RPMI7951 (cell line): ENCODE measurements at regions not wholly inside any gene's neighbourhood (a gene's known extent, or its start where the extent isn't known, plus 50 kb on each side); places are given as distances from the start of the nearest gene placed in this dataset.
"Not testable (repeated sequence)": the region's sequence is repeated elsewhere in the genome, so short reads cannot be mapped to it uniquely, and the experiment has no call there.

Source experiments
- DNase-seq: peaks from one replicate; pipeline ENCODE4 v3.0.0-alpha.2; 2012; ENCODE audit warnings: low read depth

DNA sequence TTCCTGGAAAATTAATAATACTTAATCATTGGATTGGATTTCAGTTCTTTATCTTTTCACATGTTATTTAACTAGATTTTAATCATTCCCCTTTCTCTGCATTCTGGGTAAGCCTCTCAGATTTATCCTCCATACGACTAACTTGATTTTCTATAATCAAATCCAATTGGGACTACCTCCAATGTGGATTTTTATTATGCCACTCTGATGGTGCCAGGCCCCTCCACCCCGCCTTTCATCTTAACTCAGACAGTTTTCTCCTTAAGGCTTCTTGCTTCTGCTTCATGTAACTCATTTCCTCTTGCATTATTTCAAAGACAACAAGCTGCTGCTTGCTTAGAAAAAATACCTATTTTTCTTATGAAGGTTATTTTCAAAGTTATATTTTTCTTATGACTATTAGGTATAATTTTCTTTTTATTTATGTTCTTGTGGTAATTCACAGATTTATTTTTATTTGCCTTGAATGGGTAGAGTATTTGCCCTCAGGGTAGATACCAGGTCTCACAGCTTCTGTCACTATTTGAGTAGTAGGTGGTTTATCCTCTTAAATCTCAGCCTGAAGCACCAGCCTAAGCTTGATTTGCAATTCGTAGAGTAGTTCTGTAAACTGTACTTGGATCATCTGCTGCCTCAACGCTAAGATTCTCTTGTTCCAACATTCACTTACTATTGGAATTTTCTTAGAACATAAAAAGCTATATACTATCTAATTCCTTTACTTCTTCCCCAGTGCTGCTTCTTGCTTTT, 659.0 kb upstream of the ARRDC3 start:
- DNase-seq = no peak

DNA sequence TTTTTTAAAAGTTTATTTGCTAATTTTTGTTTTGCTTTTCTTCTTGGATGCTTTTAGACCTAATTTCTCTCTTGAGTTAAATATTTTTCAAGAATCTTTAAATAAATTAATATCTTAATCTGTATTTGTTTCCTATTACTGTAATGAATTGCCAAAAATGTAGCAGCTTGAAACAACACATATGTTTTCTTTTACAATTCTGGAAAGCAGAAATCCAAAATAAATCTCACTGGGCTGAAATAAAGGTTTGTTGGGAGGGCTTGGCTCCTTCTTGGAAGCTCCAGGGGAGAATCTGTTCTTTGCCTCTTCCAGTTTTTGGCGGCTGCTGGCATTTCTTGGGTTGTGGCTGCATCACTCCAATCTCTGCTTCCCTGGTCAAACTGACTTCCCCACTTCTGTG, 658.1 kb upstream of the ARRDC3 start:
- DNase-seq = no peak

DNA sequence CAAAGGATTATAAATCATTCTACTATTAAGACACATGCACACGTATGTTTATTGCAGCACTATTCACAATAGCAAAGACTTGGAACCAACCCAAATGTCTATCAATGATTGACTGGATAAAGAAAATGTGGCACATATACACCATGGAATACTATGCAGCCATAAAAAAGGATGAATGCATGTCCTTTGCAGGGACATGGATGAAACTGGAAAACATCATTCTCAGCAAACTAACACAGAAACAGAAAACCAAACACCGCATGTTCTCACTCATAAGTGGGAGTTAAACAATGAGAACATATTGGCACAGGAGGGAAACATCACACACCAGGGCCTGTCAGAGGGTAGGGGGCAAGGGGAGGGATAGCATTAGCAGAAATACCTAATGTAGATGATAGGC, 646.7 kb upstream of the ARRDC3 start:
- DNase-seq = not testable (repeated sequence)

DNA sequence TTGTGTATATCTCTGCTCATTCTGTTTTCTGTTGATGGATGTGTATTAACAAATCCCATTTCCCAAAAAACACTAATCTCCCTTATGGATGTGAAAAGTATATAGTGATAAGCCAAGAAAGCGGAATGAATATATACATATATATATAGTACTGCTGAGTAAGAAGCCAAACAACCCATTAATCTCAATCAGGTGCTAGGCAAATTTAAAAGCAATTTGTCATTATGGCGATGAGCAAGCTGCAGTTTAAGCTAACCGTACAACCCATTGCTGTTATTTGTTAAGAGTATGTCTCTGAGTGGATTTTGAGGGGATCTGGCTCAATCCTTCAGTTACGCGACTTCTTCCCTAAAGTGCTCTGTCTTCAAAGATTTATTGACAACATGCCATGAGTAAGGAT, 640.4 kb upstream of the ARRDC3 start:
- DNase-seq = no peak

DNA sequence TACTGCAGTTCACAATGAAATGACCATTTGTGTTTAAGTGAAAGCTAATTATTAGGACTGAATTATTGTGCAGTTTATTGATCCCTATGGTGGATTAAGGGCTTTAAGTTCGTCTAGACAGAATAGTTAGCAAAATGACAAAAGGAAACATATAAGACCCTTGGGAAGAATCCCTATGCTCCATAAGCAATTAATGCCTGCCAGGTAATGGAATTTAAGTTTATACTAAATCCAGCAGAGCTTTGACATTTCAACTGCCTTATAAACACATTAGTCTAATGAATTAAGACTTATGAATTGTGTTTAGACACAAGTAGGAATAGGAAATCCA, 640.0 kb upstream of the ARRDC3 start:
- DNase-seq = no peak

DNA sequence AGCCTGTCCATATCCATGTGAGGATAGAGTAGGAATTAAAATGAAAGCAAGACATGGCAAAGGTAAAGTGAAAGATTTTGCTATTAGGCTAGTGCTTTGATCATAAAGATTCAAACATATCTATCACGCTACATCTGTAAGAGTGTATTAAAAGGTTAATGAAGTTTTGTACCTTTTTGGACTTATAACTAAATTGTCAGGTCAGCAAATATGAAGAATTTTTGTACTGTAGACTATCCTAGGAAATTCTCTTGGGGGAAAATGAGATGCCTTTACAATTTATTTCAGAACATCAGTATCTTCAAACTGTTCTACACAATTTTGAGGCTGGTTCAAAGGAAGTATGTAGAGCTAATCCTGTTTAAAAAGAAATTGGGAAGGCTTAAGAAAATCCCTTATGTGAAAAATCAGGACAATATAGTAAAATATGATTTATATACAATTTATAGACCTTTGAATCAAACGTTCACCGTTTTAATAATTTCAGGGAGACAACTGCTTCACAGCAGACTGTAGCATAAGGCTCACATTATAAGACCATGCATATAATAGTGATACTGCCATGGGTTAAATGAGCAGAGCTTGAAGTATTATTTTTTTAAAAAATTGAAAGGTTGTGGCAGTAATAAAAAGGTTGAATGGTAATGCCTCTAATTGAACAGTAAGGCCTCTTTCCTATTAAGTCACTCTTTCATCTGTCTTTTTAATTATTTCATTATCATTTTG, 639.5 kb upstream of the ARRDC3 start:
- no peak for DNase-seq

DNA sequence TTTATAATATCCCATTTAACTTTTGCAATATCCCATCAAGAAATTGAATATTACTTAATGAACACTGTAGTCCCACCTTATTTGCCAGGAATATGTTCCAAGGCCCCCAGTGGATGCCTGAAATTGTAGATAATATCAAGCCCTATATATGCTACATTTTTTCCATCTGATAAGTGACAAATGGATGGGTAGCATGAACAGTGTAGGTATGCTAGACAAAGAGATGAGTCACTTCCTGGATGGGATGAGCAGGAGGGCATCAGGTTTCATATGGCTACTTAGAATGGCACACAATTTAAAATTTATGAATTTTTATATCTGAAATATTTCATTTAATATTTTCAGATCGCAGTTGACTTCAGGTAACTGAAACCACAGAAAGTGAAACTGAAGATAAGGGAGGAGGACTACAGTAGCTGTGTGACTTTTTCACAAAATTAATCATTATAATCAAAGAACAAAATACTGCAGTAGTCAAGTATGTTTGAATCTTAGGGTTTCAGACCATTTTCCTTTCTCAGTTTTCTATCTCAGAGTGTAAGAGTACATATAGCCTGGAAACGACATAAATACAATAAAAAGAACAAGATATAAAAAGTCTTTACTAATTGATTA, 636.4 kb upstream of the ARRDC3 start:
- peak; percentile 1 for DNase-seq

DNA sequence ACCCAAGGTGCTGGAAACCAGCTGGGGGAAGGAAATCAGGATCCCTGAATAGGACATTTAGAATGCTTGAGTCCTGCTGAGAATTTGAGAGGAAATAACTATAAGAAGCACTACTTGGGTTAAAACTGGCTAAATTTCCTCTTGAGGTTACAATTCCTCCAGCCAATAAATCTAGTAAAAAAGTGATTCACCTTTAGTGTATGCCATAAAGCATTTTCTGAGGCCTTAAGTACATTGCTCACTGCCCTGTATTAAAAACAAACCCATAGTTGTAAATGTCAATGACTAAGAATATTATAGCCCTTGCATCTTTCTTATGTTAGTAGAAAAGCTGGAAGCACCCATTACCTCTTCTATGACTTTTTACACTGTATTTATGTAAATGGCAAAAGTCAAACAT, 634.7 kb upstream of the ARRDC3 start:
- DNase-seq = peak; percentile 0

DNA sequence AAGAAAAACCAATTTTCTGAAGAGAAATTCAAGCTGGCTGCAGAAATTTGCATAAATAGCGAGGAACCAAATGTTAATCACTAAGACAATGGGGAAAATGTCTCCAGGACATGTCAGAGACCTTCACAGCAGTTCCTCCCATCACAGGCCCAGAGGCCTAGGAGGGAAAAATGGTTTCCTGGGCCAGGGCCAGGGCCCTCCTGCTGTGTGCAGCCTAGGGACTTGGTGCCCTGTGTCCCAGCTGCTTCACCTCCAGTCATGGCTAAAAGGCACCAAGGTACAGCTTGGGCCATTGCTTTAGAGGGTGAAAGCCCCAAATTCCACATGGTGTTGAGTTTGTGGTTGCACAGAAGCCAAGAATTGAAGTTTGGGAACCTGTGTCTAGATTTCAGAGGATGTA, 628.7 kb upstream of the ARRDC3 start:
- not testable (repeated sequence) for DNase-seq

DNA sequence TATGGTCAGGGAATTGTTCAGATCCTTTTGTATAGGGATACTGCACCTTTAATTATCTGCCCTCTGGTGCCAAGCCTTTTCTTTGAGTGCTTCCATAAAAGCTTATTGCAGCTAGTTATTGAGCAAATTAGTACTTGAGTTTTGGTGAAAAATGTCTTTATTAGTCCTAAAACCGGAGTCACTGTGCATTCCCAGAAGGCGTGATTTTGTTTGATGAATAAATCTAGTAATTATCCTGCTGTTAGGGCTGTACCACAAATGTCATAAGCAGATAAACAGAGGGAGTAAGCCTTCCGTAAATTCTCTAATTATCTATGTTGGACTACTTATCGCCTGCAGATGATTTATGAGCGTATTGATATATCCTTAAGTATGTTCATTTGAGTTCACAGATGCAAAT, 620.7 kb upstream of the ARRDC3 start:
- DNase-seq = no peak

DNA sequence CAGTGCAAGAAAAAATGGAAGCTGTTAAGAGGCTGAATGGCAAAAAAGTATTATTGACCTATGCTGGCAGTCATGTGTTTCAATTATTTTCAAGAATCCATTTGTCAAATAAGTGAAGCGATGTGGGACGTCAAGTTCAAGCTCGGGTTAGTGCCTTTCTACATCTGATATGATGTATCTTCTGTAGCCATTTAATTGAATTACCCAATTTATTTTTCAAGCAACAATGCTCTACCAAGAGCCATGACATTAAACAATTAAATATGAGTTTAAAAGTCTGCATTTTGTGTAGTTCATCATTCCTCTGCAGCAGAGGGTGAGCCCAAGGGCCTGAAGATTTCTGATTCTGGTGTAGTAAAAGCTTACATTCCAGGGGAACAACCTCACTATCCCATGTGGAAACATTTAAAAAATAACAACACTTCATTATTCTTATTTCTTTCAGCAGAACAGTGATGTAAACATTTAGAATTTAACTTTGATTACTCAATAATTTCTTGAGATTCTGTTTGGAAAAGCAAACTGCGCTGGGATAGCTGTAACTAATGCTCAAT, 619.7 kb upstream of the ARRDC3 start:
- DNase-seq = no peak

DNA sequence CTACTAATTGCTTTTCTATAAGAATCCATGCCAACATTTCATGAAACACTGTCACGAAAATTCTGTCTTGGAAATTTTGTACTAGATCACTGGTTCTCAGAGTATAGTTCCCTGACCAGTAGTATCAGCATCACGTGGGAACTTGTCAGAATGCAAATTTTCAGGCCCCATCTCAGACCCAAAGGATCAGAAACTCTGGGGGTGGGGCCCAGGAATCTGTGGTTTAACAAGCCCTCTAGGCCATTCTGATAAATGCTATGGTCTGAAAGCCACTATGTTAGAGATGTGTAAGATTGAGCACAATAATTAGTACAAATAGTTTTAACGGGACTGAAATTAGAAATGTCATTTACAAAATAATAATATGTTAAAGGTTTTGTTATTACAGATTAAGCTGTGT, 615.7 kb upstream of the ARRDC3 start:
- DNase-seq = no peak

DNA sequence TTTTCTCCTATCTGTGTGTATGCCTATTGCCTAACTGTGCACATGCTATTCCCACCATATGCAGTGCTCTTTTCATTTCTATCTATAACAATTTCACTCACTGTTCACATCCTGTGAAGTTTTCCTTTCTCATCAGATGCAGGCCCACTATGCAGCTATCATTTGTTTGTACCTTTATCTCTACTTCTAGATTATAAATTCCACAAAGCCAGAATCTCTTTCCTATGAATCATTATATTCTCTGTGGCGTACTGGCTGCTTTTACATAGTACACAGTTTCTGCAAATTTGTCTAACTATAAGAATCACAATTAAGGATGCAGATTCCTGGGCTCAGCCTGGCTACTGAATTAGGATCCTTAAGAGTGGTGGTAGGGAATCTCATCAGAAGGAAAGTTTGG, 600.8 kb upstream of the ARRDC3 start:
- no peak for DNase-seq

DNA sequence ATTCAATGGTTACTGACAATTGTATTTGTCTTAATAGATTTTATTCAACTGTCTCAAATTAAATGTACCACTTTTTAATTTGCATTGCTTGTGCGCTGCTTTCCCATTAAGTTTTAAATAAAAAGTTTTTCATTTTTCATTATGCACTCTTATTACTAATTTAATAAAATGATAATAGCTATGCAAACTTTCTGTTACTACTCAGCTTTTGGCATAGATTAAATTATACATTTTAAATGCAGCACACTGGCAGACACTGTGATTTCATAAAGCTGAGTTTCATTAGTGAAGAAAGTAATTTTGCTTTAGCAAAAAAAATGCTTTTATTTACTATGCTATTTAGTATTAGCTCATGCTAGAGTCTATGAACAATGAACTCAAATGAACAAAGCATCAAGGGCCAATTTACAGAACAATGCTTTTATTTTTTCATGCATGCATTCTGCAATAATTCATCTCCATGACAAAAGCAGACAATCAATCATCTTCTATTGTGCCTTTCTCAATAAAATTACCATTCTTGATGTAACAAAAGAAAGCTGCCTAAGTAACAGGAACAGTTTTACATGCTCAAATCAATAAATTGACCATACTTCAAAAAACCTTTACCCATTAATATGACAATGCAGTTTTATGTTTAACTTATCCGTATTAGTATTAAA, 595.2 kb upstream of the ARRDC3 start:
- no peak for DNase-seq

DNA sequence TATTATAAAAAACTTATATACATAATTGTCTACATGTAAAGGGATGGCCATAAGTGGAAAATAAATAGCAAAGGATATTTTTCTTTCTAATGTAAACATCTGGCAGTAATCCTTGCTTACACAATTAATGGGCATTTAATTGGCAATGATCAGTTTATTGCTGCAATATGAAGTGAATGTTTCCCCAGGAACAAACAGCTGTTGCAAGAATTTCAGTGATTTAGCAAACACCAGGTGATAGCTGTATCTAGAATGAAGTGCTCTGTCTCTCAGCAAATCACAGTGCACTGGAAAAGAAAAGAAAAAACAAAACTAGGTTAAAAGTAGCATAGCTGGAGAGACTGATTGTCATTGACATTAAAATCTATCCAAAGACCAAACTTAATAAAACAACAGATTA, 594.5 kb upstream of the ARRDC3 start:
- DNase-seq = no peak

DNA sequence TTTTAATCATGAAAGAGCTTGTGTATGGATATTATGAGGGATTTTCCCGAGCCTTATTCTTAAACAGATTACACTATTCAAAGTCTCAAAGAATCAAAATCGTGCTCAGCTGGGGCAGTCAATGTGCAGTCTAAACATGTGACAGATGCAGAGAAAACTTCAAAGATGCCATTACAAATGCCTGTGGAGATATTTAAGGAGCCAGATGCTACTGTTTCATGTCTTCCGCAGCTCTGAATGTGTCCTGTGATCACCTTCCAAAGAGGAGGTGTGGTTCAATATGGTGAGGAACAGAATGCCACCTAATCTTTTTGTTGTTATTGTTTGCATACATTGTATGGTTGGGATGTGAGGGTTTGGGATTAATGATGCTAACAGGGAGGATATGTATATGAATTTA, 593.3 kb upstream of the ARRDC3 start:
- DNase-seq = no peak

DNA sequence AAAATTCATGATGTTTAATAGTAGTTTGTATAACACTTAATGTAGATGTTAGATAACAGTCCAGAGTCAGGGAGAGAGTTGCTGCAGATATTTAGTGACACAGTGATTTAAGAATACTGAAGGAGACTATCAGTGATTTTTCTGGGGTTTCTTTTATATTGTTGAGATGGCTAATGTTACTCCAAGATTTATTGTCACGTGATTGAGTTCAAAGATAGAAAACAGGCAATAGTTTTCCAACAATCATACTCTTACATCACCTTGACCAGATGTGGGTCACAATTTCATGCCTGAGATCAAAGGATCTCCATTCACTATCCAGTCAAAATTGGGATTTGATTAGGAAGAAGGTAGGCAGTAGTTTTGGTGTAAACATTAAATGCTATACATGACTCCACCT, 580.0 kb upstream of the ARRDC3 start:
- no peak for DNase-seq

DNA sequence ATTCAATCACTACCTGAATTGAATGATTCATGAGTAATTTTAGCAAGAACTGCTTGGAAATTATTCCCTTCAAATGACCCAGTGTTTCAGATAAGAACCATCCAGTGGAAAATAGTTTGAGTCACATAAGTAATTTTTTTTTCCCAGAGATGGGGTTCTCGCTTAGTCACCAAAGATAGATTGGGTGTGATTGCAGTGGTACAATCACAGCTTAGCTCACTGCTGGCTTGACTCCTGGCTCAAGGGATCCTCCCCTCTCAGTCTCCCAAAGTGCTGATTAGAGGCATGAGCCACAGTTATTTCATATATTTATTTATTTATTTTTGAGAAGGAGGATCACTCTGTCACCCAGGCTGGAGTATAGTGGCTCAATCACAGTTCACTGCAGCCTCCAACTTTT, 574.5 kb upstream of the ARRDC3 start:
- no peak for DNase-seq

DNA sequence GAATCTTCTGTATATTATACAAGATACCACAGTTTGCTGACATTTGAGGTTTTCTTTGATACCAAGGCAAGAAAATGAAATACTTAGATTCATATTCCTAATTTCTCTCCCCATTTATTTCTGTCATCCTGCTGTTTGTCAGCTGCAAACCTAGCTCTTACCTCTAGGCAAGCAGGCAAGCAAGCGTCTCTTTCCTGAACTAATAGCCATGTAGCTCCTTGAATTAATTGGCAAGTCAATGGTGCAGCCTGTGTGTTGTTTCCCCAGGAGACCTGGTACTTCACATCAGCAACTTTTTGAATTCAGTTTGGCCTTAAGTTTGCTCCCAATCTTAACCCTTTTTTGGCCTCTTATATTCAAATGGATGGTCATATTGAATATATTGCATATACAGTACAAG, 573.6 kb upstream of the ARRDC3 start:
- DNase-seq = no peak

DNA sequence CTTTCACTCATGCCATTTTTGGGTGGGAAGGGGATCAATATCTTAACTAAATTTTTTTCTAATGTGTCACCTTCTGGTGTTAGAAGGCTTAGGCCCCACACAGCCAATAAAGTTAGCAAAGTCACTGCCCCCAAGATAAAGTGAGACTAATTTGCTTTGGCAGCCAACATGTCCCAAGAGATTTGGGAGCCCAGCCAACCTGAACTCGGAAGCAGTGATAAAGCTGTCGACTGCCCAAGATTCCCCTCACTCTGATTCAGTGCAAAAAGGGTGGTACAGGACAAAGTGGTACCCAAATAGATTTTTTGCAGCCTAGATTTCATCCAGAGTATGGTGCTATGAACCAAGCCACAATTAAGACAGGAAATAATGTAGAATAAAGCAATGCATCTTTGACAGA, 572.5 kb upstream of the ARRDC3 start:
- no peak for DNase-seq

DNA sequence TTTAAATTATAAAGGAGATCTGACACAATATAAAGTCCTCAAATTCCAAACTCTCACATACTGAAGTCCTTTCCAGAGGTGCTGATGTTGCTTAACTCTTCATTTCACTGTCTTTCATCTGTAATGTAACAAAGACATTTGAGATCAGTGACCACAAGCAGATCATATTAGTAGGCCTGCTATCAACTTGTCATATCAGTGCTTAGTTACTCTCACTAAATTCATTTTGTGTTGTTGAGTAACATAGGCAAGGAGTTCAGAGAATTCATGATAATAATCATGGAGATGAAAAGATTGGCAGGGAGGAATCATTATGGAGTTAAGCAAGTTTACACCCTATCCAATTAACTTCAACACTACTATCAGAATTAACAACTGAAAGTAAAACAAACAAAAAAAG, 571.0 kb upstream of the ARRDC3 start:
- no peak for DNase-seq

DNA sequence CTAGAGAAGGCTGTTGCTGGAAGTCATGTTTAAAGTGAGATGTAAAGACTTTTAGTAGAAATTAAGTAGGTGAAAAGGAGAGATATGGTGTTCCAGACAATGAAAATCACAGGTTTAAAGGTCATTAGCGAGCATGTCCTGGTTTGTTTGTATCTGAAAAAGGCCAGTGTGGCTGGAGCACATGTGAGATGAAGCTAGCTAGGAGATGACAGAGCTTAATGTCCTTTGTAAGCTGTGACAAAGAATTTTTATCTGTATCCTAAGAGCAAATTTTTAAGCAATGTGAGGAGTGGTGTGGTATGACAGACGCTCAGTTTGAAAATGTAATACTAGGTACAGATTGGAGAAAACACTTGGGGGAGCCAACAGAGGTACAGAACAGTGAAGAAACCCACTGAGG, 567.2 kb upstream of the ARRDC3 start:
- DNase-seq = no peak

DNA sequence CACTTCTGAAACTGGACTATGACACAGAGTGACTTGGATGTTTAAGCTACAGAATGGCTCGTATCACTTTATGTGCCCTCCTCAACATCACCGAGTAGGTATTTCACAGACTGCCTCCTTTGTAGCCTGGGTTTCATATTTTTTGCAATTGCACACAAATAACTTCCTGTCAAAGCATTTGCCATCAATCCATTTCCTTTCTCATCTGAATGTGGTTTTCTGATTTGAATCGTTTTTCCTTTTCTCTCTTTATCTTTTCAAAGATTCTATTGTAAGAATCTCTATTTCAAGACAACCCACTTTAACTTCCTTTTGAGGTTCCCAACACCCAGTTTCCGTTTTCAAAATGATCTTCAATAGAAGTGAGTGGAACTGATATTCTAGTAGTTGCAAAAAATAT, 563.8 kb upstream of the ARRDC3 start:
- DNase-seq = no peak
